Nephron progenitor cell (in vitro differentiated cells): ENCODE measurements at regions not wholly inside any gene's neighbourhood (a gene's known extent, or its start where the extent isn't known, plus 50 kb on each side); places are given as distances from the start of the nearest gene placed in this dataset.
"Not testable (repeated sequence)": the region's sequence is repeated elsewhere in the genome, so short reads cannot be mapped to it uniquely, and the experiment has no call there.

Experiments used
- DNase-seq: peaks from one replicate; pipeline ENCODE4 v3.0.0; 2021
- H3K27ac Mint-ChIP-seq: 2 replicates; pipeline ENCODE4 v1.8.0; 2021; ENCODE audit warnings: mild to moderate bottlenecking, moderate library complexity, mixed read lengths
- H3K27me3 Mint-ChIP-seq: 2 replicates; pipeline ENCODE4 v1.8.0; 2021; ENCODE audit warnings: mild to moderate bottlenecking, low read depth, mixed read lengths; ENCODE audit not compliant: poor library complexity
- H3K36me3 Mint-ChIP-seq: 2 replicates; pipeline ENCODE4 v1.8.0; 2021; ENCODE audit warnings: low read depth, mixed read lengths
- H3K4me1 Mint-ChIP-seq: 2 replicates; pipeline ENCODE4 v1.8.0; 2021; ENCODE audit warnings: mixed read lengths
- H3K4me3 Mint-ChIP-seq: 2 replicates; pipeline ENCODE4 v1.8.0; 2021; ENCODE audit warnings: mild to moderate bottlenecking, moderate library complexity, mixed read lengths
- H3K9me3 Mint-ChIP-seq: 2 replicates; pipeline ENCODE4 v1.8.0; 2021; ENCODE audit warnings: mild to moderate bottlenecking, moderate library complexity, mixed read lengths
- TF ChIP-seq, protein P1 (sequence below): fragments of 200-600 bp; sonication (generic); IDR thresholded peaks from 2 replicates; pipeline ENCODE4 v1.5.0; 2021; ENCODE audit warnings: antibody characterized with exemption

DNA sequence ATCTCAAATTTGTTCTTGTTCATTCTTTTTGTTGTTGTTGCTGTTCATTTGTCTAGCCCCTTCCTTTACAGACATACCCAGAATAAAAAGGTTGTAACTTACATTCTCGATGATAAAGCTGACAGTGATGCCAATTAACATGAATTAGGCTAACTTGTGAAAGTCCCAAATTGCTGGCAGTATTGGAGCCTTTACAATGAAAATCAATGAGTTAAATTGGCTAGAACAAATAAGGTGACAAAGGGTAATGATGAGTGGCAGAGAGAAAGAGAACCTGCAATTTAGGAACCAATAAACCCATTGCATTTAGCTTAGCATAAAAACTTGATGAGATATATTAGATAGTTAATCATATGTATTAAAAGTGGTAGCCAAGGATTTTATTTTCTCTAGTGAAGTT, 521.0 kb downstream of the ADCYAP1 start:
- no peaks in the 10 kb centered on the region for H3K36me3 Mint-ChIP-seq
- TF ChIP-seq, protein P1, sequence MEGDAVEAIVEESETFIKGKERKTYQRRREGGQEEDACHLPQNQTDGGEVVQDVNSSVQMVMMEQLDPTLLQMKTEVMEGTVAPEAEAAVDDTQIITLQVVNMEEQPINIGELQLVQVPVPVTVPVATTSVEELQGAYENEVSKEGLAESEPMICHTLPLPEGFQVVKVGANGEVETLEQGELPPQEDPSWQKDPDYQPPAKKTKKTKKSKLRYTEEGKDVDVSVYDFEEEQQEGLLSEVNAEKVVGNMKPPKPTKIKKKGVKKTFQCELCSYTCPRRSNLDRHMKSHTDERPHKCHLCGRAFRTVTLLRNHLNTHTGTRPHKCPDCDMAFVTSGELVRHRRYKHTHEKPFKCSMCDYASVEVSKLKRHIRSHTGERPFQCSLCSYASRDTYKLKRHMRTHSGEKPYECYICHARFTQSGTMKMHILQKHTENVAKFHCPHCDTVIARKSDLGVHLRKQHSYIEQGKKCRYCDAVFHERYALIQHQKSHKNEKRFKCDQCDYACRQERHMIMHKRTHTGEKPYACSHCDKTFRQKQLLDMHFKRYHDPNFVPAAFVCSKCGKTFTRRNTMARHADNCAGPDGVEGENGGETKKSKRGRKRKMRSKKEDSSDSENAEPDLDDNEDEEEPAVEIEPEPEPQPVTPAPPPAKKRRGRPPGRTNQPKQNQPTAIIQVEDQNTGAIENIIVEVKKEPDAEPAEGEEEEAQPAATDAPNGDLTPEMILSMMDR = no peak
- H3K27me3 Mint-ChIP-seq = peaks cover 17% of the 10 kb centered on the region
- no peak for DNase-seq
- H3K4me3 Mint-ChIP-seq = no peak overlapping the region
- no peaks in the 10 kb centered on the region for H3K4me1 Mint-ChIP-seq
- no peaks in the 10 kb centered on the region for H3K9me3 Mint-ChIP-seq
- H3K27ac Mint-ChIP-seq = no peak overlapping the region

DNA sequence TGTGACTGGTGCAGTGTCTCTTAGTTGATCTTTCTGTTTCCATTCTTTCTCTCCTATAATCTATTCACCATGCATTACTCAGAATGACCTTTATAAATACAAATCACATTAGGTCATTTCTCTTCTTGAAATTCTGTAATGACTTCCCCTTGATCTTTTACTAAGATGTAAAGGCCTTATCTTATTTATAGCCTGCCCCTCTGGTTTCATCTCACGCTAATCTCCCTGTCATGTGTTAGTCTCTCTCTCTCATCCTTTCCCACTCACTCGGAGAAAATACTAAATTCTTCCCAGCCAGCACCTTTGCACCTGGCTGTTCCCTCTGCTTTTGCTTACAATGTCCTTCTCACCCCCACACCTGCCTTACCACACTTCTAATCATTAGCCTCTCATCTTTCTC, 530.8 kb downstream of the ADCYAP1 start:
- TF ChIP-seq, protein P1 = no peak
- no peak for DNase-seq
- Mint-ChIP-seq H3K27me3 (no peaks in the 10 kb centered on the region), H3K4me1 (no peaks in the 10 kb centered on the region), H3K36me3 (no peaks in the 10 kb centered on the region), H3K27ac (no peak overlapping the region), H3K9me3 (no peaks in the 10 kb centered on the region), H3K4me3 (no peak overlapping the region)

DNA sequence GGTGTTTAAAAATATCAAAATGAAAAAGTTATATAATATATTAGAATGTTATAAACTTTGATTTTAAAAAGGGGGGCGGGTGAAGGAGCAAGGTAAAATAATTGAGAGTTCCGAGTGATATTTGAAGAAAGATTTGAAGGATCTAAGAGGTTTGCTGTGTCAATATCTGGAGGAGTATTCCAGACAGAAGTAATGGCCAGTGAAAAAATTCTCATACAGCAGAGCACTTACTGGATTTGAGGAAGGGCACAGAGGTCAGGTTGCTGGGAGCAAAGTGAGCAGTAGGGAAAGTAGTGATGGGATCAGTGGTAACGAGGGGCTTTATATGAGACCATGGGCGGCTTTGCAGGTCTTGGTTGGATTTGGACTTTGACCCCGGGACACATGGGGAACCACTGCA, 531.5 kb downstream of the ADCYAP1 start:
- Mint-ChIP-seq H3K9me3 (no peaks in the 10 kb centered on the region), H3K27ac (no peak overlapping the region)

DNA sequence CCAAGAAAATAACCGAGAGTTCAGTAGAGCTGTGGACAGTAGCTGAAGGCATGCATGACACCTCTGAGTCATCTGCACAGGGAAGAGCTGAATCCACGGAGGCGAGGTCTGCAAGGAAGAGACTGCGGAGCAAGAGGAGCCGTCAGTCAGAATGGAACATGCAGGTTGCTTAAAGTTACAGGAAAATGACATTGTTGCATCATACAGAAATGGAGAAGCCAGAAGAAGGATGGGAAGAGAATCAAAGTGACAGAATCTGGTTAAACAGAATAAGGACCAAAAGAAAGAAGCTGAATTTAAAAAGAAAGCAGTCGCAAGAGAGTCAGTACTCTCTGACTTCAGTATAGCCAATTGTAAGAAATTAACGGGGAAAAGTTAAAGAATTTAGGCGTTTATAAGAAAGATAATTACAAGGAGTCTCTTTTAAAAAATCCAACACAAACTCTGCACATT, 533.8 kb downstream of the ADCYAP1 start:
- no peaks in the 10 kb centered on the region for H3K27me3 Mint-ChIP-seq
- no peaks in the 10 kb centered on the region for H3K36me3 Mint-ChIP-seq
- H3K4me1 Mint-ChIP-seq = no peaks in the 10 kb centered on the region
- TF ChIP-seq, protein P1 = no peak
- H3K9me3 Mint-ChIP-seq = no peaks in the 10 kb centered on the region
- no peak for DNase-seq
- no peak overlapping the region for H3K27ac Mint-ChIP-seq
- no peak overlapping the region for H3K4me3 Mint-ChIP-seq

More for the DNA sequence above, 531.5 kb downstream of the ADCYAP1 start:
- Mint-ChIP-seq H3K36me3 (no peaks in the 10 kb centered on the region), H3K4me1 (no peaks in the 10 kb centered on the region), H3K4me3 (no peak overlapping the region), H3K27me3 (no peaks in the 10 kb centered on the region)
- TF ChIP-seq, protein P1 = no peak
- DNase-seq = no peak

DNA sequence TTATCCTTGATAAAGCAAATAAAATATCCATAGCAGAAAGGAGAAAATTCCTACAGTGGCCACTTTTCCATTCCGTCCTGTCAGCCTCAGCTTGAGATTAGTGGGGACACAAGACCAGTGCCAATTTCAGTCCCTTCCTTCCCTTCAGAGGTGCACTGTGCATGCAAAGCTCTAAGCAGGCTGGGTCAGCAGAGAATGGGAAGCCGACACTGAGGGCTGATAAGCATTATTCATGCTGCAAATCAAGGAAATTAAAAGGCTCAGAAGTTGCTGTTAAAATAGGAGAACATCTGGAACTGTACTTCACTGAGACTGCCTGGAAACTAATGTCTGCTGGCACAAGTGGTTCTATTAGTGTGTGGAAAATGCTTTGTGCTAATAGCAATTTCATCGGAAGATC, 534.3 kb downstream of the ADCYAP1 start:
- Mint-ChIP-seq H3K27me3 (no peaks in the 10 kb centered on the region), H3K4me3 (no peak overlapping the region), H3K27ac (no peak overlapping the region), H3K36me3 (no peaks in the 10 kb centered on the region), H3K9me3 (no peaks in the 10 kb centered on the region), H3K4me1 (no peaks in the 10 kb centered on the region)
- TF ChIP-seq, protein P1 = no peak
- no peak for DNase-seq

DNA sequence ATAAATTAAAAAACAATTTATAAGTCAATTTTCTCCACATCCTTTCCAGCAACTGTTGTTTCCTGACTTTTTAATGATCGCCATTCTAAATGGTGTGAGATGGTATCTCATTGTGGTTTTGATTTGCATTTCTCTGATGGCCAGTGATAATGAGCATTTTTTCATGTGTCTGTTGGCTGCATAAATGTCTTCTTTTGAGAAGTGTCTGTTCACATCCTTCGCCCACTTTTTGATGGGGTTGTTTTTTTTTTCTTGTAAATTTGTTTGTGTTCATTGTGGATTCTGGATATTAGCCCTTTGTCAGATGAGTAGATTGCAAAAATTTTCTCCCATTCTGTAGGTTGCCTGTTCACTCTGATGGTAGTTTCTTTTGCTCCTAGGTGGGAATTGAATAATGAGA, 539.4 kb downstream of the ADCYAP1 start:
- not testable (repeated sequence) for H3K4me1 Mint-ChIP-seq, H3K9me3 Mint-ChIP-seq, DNase-seq, H3K27ac Mint-ChIP-seq, H3K4me3 Mint-ChIP-seq, H3K27me3 Mint-ChIP-seq, H3K36me3 Mint-ChIP-seq
